T-helper 2 cell treated with Interferon-gamma antibody and Interleukin-4, amounts not matched to agents 100 ng/mL and 5 ng/mL, for 36 hours (primary cell): ENCODE measurements at regions not wholly inside any gene's neighbourhood (a gene's known extent, or its start where the extent isn't known, plus 50 kb on each side); places are given as distances from the start of the nearest gene placed in this dataset.

Experiments
- intact Hi-C: fragments of 100-400 bp; cut with micrococcal nuclease; formaldehyde crosslinking; loops from one replicate; pipeline ENCODE4 v1.15.1; 2023

DNA sequence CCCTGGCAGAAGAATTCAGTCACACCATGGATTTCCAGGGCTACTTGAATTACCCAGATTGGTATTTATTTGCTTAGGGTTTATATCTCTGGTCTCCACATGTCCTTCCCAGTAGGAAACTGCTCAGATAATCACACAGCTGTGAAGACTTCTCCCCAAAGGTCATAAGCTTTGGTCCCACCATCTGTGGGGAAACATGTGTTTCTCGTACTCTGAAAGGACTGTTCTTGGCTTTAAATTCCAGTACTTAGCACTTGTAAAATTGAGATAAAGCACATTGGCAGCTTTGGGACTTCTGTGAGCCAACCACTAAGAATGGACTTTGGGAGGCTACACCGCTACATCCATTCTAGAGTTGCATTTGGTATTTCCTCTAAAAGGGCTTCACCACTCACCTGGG lies 205.3 kb upstream of the FOXA2 start:
- intact Hi-C loops, result no loop called here

DNA sequence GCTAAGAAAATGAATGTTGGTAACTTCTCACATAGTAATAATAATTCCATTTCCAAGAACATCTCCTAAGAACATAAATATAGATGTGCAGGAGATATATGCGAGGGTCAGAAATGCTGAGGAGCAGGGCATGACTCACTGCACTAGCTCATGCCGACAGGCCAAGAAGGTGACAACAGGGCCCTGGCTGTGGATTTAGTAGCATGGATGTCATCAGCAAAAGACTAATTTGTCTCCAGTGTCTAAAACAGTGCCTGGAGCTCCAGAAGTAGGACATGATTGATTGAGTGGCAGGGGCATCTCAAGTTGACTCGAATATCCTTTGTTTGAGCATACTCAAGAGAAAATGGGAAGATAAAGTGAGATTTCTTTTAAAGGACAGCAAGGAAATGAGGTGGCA lies 207.0 kb upstream of the FOXA2 start:
- intact Hi-C loops, result no loop called here

DNA sequence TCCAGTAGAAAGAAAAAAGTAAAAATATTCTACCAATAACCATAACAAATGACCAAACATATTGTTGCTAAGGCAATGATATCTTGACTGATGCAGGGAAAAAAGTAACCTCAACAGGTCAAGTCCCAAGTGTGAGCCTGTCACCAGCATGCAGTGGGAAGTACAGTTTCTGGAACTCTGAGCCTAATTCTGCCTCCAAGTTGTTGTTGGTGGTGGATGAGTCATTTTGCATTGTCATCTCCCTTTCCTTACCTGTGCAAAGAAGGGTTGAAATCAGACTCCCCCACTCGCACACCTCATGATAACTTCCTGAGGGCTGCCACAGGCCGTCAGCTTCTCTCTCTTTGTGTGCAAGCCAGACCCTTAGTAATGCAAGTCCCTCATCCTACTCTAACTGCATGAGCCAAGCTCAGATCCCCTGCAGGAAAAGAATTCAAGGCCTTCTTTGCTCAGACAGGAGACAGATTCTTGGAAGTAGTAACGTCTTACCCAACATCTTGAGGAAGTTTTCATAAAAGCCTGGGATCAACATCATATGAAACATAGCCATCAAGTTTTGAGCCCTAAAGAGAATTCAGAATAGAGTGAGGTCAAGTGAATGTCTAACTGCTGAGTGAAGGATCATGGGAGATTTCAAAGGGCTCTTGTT lies 207.6 kb upstream of the FOXA2 start:
- intact Hi-C loops, result no loop called here

DNA sequence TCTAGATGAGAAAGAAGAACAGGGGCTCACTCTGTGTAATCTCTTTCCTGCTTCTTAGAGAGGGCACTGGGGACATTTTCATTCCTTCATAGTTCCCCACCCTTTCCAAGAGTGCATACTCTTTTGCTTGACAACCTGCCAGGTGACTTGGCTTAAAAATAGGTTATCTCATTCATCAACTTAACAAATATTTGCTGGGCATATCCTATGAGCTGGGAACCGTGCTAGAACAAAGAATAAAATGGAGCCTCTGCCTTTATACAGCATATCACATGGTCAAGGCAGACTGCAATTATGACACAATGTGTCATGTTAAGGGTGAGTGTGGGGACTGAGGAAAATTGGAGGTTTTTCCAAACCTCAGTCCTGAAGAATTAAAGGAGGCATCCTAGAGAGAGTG lies 209.8 kb upstream of the FOXA2 start:
- intact Hi-C loops, result no loop called here

DNA sequence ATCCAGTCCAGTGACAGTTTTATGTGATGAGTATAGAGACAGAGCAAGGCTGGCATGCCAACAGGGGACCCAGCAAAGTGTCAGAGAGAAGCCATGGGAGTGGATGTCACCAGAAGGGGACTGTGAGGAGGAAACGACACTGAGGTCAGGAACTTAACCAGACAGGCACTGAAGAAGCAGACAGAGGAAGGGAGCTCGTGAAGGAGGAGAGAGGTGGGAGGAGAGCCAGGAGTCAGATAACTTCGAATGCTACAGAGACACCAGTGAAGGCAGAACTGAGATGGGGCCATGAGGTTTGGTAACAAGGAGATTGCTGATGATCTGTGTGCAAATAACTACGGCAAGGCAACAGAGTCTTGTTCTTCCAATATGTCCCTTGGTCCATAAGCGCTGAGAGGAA lies 211.1 kb upstream of the FOXA2 start:
- intact Hi-C loops, result no loop called here

DNA sequence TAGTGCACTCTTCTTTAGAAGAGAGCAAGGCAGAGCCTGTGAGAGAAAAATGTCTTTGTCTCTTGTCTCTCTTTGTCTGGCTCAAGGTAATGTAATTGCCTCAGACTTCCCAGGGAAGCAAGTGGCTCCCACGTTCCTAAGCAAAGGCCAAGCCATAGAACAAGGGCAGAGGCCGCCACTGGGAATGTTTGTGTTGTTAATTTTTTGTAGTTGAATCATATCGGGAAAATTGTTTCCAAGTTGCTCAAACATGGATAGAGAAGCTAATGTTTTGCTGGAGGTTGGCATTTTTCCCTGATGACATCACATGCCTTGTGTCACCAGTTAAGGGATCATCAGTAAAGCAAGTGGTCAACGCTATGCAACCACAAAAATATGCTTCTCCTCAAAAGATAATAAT lies 211.5 kb upstream of the FOXA2 start:
- intact Hi-C loops, result no loop called here

DNA sequence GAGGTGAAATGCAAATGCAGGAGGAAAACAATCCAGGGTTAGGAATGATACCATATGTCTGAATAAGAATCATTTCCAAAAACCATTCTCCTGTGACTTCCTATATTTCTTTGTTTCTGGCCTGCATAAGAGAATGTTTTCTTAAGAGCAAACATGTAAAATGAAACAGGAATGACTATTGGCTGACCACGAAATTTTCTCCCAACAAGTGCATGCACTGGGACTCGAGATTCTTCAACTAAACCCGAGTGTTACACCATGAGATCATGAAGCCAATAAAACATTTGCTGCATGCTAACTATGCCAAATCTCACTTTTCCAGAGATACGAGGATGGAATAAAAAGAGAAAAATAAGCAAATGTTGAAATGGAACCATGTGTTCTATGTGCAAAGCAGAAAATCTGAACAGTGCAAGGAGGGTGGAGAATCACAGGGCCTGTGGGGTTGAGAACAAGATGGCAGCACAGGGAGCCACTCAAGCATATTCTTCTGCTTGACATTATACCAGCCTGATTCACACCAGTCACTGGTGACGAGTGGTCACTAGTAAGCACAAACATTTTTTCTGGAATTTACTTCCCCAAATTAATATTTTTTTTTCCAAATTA lies 212.2 kb upstream of the FOXA2 start:
- intact Hi-C loops, result no loop called here

DNA sequence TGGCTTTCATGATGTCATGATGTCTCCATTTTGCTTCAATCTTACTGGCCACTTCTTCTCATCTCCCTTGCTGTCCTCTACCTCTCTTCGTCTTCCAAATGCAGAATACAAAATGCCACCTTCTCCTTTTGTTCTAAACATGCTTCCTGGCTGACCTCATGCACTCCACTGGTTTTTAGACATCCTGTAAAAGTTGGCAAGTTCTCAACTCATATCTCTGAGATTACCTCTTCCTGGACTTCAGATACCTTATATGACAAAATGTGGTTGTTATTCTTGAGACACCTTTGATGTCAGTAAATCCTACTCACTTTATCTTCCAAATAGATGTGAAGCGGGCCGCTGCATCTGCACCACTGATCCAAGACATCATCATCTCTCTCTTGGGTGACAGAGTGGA lies 212.7 kb upstream of the FOXA2 start:
- intact Hi-C loops, result no loop called here

DNA sequence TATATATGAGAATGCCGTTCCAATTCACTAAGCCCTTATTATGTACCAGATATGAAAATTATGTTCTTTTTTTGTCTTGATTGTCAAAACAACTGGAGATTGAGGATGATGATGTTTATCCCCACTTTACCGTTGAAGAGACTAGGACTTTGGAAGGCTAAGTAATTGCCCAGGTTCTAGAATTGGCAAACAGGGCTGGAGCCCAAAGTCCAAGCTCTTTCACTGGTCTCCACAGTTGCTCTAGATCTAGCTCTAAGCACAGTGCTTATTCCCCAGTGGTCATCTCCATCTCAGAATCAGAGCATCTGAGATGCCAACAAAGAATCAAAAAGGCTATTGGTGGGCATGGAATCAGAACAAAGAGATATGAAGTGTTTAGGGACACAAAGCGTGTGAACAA lies 215.3 kb upstream of the FOXA2 start:
- intact Hi-C loops, result no loop called here

DNA sequence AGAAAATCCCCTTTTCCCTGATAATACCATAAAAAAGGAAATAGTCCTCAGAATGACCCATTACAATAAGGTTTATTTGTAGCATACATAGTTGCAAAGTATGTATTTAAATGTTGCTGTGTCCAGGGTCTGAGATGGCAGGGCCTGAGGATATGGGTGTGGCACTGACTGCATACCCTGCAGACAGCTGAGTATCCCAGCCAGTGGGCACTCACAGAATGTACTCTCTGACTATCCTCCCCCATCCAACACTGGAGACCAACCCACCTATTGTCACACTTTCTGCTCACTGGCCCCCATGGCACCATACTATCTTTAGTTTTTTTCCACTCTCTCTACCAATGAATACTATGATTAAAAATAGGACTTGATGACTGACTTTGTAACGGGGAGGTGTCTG lies 215.8 kb upstream of the FOXA2 start:
- intact Hi-C loops, result no loop called here

DNA sequence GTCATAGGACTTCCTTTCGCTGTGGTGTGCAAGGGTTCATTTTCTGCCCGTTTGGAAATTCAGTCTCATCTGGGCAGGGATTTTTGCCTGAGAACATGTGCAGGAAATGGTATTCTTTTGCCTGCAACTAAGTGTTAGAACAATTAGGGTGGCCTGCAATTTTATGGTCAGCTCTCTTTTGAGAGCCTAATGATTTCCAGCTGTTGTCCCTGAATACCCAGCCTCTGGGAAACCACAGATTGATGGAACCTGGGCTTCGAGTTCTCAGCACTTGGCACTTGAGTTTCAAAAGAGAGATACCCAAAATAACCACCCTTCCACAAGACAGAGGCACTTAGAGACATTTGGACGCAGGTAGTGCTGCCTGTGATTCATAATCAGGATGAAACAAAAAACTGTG lies 217.2 kb upstream of the FOXA2 start:
- intact Hi-C loops, result no loop called here

DNA sequence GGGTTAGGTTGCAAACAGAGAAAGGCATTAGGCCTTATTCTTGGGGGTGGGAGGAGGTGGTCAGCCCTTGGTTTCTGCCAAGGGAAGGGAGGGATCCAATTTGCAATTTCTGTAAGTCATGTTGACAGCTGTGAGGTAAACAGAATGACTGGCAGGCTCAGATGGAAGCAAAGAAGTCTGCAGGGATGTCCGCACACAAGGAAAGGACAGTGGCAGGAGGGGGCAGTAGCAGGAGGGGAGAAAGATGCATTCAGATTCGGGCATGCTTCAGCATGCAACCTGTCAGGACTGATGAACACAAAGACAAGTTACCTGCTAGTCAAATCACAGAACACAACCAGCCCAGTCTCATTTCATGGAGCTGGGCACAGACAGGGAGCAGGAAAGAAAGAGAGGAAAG lies 217.9 kb upstream of the FOXA2 start:
- intact Hi-C loops, result no loop called here

DNA sequence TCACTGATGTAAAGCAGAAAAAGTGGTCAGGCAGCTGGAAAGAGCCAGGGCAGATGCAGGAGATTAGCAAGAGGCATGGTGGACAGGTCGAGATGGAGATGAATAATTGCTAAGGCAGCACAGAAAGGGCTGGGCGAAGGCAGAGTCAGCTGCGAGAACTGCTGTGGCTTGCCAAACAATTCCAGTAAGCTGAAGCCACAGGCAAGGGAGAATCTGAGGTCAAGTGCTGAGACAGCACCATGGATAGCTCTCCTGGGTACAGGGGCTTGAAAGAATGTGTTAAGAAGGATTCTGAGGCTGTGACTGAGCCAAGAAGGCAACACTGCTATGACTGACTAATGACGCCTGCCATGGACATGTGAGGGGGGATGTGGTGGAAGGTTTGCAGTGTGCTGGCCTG lies 220.8 kb upstream of the FOXA2 start:
- intact Hi-C loops, result no loop called here

DNA sequence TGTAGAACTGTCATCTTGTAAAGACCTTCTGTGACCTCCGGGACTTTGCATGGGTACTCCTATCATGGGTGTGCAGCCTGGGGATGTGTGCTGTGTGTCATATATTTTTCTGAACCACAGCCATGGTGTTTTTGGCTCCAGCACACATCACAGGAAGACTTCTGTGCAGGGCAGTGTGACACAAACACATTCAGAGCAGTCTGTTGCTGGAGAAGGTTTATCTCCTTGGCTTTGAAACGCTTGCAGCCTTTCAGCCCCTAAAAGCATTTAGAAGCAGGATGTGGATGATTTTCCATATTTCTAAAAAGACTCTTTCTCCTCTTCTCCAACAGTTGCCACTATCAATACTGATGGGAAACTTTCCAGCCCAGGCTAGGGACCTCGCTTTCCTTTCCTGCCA lies 221.6 kb upstream of the FOXA2 start:
- intact Hi-C loops, result no loop called here

DNA sequence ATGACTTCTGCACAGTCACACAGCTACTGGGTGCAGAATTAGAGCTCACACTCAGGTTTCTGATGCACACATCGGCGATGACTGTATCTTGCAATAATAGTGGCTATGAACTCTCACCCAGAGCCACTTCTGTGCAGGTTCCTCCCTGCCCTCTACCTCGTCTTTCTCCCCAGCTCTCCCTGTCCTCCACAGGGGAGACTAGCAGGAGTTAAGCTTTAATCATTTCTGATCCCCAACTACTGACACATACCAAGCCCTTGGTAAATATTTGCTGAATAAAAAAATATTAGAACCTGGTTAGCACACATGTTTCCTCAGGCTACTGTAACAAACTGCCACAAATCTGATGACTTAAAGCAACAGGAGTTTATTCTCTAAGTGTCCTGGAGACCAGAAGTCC lies 222.7 kb upstream of the FOXA2 start:
- intact Hi-C loops, result no loop called here

DNA sequence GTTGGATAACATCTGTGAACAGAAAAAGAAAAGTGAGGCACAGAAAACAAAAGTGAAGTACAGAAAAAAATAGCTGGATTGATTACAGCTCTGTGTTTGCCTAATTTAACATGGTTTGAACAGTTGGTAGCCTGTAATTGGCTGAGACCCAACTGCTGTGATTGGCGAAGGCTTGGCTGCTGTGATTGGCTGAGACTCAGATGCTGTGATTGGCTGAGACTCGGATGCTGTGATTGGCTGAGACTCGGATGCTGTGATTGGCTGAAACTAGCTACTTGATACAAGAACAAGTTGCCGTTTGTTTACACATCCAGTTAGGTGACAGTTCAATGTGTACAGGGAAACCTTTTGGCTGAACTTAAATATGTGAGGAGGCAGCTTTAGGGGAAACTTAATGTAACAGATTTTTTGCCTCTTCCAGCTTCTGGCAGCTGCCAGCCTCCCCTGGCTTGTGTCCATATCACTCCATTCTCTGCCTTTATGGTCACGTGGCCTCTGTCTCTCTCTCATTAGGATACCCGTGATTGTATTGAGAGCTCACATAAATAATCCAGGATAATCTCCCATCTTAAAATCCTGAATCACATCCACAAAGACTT lies 223.4 kb upstream of the FOXA2 start:
- intact Hi-C loops, result no loop called here

DNA sequence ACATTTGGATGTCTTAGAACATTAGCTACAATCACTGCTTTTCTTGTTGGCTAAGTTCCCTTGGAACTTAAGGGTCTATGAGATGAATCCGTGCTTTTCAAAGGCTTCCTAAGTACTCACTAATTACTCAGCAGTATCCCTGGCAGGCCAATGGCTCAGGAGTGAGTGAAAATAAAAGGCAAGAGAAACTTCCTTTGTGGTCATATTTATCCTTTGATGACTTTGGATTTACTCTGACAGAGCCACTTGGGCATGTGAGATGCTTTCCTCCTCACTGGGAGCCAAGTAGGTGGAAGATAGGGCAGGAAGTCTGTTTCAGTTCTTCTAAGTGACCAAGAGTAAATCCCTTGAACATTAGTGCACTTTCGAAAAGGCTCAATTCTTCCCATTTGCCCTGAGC lies 224.3 kb upstream of the FOXA2 start:
- intact Hi-C loops, result no loop called here

DNA sequence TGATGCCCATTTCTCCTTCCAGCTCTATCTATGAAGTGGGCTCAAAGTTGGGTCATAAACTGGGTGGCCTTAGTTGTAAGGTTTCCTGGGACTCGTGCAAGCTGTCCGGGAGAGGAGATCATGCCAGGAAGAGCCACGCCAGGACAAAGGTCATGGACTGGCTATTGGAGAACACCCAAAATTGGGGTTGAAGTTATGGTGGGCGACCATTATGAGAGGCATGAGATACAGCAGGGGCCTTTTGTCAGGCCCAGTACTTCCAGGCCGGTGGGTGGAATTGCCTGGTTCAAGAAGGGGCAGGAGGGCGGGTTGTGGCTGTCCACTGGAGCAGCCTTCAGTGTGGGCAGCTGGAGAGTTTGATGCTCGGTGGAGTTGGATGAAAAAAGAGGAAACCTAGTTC lies 225.1 kb upstream of the SSTR4 start:
- intact Hi-C loops, result no loop called here

DNA sequence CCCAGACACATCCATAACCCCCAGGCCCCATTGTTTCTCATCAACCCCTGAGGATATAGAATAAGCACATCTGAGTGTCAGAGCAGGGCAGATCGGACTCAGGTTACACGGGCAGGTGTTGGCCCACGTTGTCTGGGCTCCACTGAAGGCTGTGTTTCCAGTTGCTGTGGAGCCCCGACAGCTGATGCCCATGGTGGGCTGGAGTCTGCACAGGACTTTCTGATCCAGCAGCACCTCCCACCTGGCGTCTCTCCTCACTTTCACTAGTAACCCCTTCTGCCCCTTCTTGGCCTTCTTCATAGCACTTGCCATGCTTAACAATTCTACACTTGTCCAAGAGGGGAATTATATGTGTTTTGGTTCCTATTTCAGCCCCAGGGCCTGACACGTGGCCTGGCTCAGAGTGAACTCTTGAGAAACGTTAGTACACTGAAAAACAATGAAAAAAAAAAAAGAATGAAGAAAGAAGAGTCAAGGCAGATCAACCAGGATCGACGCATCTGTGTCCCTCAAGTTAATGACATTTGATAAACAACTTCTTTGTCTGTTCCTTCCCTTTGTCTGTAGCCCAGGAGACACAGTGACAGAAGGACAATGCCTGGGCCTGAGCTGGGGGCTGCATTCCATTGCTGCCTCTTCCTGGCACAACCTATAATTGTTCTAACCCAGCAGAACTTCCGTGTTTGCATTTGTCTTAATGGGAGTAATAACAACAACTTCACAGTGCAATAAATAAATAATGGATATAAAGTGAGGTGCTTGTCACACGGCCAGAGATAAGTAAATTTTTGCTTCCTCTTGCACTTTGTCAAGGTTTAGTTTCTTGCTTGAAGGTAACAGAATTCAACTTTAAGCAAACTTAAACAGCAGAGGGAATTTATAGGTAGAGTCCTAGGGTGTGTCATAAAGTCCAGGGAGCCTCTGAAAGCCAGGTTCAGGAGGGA lies 224.2 kb upstream of the SSTR4 start:
- intact Hi-C loops, result no loop called here

DNA sequence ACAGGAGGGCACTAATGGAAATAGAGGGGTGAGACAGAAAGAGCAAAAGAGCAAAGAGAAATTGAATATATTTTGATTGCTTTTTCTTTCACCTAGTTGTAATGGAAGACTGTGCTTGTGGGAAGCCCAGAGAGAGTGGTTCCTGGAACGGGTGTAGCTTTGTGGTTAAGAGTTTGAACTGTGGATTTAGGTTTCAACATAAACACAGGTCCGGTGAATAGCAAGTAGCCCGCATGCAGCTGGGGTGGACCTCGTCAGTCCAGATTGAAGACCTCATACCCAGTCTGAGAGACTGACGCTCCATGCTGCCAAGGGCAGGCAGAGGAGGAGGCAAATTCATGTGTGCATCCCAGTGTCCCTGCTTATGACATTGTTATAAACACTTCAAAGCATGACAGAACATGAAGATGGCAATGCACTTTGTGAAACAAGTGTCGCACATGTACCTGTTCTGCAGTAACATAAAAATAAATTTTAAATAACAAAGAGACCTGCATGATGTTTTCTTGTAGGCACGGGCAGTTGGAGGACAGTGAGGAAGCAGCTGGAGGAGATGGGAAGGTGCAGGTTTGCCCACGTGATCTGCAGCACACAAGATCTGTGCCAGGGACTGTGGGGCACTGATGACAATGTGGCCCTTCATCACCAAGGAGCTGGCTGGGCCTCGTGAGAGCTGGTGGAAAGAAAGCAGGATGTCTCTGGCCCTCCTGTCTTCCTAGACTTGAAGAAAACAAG lies 220.5 kb upstream of the SSTR4 start:
- intact Hi-C loops, result no loop called here

DNA sequence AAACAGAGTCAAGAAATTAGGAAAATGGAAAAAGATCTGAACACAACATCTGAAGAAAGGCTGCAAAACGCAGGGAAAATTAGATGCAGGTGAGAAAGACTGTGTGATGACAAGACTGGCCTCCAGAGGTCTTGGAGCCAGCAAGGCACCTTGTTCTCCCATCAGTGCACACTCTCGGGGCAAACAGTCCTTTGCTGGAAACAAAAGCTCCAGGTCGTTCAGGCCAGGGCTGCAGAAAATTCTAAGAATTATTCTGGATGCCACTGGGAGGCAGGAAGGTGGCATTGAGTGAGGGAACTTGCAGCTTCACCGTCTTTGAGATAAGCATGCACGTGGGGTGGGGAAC lies 219.9 kb upstream of the SSTR4 start:
- intact Hi-C loops, result no loop called here
